Renal pelvis (tissue), 1 donor: ENCODE measurements at regions not wholly inside any gene's neighbourhood (a gene's known extent, or its start where the extent isn't known, plus 50 kb on each side); places are given as distances from the start of the nearest gene placed in this dataset.

Experiments
- DNase-seq: peaks from one replicate; pipeline ENCODE4 v3.0.0-alpha.2; 2013

DNA sequence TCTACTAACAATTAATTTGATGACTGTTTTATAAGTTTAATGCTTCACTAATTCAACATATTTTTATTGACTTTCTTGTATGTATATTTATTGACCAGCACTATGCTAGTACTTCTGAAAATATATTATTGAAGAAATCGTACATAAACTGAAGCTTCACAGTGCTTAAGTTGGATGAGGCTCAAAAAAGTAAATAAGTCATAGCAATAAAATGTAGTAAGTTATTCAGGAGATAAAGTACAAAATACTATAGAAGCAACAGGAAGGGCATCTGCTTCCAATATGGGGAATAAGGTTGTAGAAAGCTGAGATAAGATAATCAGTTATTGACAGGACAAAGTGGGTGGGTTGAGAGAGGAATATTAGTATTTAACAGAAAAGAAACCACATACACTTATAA, 944.9 kb upstream of the MIR17HG start:
- DNase-seq = no peak

DNA sequence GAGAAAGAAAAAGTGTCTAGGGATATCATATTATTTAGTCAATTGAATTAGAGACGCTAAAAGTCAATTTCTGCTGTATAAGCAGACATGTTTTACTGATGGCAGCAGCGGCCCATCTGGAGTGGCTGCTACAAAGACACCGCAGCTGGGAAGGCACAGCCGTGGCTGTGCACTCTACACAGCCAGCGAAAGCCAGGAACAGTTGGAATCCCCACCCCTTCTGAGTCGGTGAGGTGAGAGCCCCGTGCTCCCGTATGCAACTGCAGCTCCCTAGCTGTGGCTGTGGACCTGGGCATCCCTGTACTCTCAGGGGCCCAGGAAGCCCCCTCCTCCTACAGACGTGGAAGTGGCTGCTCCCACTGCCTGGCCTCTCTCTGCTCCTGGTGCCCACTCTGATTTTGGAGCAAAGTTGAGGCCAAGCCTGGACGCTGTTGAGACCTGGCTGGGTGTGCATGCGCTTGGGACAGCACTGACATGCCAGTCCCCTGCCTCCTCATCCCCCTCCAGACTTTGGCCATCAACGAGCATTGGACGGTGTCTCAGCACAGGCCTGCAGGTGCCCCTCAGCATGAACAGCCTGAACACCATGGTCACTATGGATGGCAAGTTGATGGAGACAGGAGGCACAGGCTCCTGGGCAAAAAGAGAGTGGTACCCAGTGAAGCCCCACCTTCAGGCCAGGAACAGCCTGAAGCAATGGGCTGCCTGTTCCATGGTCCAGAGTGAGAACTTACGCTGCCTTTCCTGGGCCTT, 944.0 kb upstream of the MIR17HG start:
- DNase-seq = no peak

DNA sequence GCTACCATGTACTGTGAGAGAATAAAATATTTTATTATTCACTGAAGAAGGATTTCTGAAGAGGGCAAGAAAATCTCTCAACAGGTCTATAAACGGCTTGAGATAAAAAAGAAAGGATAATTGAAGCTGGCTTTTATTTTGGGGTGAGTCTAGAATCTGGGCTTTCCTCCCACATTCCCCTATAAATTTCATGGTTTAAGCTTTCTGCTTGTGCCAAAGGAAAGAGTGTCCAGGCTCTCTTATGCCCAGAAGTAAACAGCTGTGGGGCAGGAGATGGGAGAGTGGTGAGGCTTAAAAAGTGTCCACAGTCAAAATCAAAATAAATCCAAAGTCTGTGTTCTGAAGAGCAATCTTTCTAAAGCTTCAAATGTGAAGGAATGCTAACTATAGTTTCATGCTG, 942.2 kb upstream of the MIR17HG start:
- DNase-seq = no peak

DNA sequence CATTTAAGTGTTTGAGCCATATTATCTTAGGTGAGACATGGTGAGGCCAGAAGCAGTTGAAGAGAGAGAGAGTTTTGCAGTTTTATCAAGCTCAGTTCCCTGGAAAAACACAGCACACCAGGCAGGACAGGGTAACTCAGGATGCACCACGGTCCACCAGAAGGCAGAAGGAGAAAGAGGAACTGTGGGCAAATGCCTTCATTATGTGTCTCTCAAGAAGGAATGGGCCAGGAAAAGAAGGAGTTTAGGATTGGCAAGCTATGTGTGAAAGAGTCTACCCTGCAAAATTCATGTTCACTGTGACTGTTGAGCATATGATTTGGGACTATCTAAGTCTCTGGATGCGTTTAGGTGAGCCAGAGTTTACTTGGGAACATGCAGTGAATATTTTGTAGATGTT, 934.5 kb upstream of the MIR17HG start:
- DNase-seq = no peak

DNA sequence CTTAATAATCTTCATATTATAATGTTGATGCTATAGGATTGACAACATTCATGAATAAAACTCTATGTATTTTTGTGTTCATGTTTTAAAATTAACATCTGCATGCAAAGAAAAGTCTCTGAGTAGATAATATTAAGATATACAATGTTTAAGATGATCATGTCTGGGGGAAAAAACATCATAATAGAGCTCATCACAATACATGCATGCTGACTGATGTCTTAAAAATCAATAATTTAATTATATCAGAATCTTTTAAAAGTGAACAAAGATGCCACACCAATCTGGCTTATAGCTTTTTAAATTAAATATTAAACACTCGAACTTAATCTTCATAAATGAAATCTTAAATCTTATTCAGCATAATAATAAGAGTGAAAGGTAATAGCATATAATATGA, 933.9 kb upstream of the MIR17HG start:
- no peak for DNase-seq

DNA sequence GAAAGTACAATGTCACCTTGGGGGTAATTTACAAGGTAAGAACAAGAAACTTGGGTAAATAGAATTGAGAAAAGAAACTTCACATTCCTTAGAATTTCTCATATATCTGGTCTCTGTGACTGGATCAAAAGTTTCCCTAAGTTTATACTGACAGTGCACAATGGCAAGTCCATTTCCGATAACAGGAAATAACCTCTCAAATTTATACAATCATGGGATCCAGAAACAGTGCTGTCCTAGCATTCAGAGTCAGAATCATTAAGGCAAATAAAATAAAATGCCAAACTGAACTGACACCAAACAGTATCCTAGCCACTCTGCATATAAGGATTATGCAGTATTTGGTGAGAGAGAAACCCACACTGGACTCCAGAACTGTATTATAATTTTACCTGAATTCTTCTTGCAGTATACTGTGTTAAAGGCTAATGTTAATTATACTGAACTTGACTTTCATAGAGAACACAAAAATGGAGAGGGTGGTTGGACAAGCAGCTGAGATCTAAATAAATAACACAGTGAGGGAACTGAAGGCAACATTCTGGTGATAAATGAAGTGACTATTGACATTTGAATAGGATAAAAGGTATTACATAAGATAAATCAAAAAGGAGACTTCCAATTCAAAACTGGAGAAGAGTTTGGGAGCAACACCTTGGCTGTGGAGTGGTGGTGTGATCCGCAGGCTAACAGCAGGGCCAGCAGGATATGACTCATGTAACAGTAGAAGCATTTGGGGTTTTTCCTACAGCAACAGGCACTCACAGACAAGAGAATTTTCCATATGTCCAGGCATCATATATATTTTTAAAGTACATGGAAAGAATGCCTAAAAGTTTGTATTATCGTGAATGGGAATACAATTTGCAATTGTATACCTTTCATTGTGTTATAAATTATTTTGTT, 932.5 kb upstream of the MIR17HG start:
- no peak for DNase-seq

DNA sequence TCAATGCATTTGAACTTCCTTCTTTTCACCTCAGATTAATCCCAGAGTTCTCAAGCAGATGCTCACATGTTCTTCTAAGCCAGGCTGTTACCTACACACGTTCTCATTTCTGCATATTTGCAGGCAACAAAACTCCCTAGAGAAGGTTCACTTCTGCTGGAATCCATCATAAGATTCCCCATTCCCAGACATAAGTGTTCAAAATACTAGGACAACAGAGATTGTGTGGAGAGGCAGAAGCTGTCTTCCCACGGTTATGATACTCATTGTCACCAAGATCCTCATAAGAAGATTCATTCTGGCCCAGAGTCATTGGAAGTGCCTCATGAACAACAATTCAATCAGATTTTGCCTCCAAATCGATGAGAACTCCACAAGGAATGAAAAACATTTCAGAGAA, 931.6 kb upstream of the MIR17HG start:
- DNase-seq = no peak

DNA sequence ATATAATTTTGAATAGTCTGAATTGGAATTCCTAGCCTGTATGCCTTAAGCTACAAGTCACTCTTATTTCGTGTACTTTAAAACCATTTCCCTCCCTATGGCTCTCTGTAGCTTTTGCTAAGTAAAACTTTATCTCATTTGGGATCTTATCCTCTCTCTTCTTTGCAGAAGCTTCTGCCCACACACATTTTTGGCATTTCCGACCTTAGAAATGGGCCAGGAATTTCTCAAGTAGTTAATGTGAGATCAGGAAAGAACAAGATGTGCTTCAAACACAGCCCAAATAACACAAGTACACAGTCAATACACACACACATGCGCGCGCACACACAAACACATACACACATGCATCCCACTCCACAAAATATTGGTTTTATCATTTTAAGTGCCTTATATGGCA, 931.0 kb upstream of the MIR17HG start:
- no peak for DNase-seq

DNA sequence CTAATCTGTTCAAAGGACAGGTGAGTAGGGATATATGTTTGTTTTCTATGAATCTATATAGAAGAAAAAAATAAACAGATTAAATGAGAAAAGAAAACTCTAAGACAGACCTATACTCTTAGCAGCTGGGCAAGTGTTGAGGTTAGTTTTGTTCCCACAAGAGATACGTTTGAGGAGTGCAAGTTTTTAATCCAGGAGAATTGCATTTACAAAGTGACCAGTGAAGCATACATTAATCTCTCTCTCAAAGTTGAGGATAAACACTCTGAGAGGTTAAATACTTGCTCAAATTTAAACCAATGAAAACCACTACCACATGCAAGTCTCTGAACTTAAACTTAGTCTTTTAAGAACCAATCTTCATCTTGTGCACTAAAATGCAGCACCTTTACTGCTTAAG, 930.5 kb upstream of the MIR17HG start:
- no peak for DNase-seq

DNA sequence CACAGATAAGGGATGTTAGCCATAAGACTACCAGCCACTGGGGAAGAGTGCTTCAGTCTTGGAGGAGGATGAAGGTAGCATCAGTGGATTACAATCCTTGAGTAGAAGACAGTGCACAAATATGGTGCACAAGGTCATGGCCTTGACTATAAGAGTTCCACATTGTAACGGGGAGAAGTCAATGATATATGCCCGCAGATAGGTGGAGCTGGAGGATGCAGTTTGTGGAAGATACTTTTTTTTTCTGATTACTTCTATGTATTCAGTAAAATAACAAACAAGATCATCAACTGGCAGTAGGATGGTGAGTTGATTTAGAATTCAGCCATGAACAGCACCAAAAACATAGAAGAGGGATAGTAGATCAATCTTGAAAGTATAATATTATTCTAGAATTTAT, 926.8 kb upstream of the MIR17HG start:
- DNase-seq = no peak

DNA sequence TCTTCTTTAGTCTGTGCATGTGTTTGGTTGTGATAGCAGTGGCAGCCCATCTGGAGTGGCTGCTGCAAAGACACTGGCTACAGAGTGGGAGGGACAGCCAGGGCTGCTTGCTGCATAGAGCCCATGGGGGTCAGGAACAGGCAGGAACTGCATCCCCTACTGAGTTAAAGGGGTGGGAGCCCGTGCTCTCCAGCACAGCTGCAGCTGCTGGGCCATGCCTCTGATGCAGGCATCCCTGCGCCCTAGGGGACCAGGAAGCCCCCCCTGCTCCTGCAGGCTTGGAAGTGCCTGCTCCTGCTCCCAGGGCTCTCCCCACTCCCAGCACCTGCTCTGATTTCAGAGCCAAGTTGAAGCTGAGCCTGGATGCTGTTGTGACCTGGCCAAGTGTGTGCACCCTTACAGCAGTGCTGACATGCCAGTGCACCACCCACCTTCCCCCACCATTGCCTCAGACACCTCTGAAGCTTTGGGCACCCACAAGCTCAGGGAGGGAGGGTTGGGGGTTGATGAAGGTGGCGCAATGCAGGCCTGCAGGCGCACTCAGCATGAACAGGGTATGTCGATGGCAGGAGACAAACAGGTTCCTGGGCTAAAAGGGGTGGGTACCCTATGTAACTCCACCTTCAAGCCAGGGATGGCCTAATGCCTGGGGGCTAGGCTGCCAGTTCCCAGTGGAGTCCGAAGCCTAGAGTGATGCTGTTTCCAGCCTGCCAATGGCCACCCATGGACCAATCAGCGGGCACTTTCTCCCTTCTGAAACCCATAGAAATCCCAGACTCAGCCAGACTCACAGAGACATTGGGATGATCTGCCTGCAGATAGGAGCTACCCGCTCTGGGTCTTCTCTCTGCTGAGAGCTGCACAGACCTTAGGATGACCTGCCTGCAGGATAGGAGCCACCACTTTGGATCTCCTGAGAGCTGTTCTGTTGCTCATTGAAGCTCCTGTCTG, 919.9 kb upstream of the MIR17HG start:
- no peak for DNase-seq

DNA sequence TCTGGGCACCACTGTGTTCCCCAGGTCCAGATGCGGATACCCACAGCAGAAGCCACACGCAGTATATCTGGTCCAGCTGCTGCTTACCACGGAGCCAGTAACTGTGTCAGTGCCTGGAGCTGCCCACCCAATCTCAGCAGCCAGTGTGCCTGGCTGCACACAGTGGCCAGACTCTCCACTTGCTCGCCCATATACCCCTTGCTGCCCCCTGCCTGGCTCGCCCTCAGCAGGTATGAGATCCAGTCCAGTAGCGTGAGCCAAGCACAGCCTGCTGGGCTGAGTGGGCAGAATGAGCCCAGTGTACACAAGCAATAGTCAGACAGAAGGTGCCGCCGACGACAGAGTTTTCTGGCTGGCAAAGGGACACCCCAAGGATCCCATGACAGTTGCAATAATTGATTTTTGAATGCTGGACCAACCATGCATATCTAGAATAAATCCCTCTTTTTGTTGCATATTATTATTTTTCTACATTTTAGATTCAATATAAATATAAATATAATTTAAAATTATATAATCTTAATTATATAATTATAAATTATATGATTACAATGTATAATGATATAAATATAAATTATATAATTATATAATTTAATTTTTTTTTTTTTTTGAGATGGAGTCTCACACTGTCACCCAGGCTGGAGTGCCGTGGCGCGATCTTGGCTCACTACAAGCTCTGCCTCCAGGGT, 918.8 kb upstream of the MIR17HG start:
- no peak for DNase-seq

DNA sequence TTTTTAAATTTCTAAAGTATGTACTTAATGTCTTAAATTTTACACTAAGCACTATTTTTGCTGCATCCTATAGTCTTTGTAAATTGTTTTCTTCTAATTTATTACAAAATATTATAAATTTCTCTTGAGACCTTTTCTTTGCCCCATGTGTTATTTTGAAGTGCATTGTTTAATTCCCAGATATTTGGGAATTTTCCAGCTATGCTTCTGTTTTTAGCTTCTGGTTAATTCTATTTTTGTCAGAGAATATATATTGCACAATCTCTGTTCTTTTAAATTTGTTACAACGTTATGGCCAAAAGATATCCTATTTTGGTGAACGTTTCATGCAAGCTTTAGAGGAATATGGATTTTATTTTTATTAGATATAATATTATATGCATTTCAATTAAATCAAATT, 917.4 kb upstream of the MIR17HG start:
- DNase-seq = no peak

DNA sequence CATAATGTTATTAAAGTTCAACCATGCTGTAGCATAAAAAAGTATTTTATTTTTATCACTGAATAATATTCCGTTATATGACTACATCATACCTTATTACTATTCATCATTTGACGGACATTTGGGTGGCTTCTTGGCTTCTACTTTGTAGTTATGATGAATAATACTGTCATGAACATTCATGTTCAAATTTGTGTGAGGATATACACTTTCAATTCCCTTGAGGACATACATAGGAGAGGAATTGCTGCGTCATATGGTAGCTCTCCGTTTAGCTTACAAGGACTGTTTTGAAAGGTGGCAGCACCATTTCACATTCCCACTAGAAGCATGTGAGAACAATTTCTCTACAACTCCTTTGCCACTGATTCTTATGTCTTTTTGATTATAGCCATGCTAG, 910.8 kb upstream of the MIR17HG start:
- no peak for DNase-seq

DNA sequence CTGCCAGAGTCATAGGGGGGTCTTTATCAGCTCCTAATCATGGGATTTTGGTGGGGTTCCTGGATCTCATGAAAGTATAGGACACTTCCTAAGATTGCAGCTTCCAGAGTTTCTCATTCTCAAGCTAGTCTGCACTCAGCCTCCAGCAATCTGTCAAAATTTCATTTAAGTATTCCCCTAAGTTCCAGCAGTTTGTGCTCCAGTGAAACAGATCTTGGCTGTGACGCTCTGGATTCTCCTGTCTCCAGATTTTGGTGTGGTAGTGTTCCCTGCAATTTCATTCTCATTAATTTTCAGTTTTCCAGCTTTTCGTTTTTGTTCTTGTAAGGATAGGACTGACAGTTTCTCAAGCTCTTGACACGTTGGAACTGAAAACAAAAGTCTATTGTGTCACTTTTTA, 908.9 kb upstream of the MIR17HG start:
- DNase-seq = no peak

DNA sequence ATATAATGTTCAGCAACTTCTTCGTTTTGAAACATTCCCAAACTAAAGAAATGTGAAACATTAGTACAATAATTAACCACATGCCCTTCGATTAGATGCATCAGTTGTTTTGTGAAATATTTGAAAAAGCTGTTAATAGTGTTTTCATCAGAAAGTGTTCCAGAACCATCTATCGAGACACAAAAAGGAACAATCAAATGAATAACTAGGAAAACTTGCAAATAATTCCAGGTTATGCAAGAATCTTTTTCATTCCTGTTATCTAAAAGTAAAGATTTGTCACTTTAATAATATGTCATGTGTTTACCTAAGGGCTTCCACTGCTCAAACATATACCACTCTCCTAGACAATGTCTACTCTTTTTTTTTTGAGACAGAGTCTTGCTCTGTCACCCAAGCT, 904.2 kb upstream of the MIR17HG start:
- no peak for DNase-seq

DNA sequence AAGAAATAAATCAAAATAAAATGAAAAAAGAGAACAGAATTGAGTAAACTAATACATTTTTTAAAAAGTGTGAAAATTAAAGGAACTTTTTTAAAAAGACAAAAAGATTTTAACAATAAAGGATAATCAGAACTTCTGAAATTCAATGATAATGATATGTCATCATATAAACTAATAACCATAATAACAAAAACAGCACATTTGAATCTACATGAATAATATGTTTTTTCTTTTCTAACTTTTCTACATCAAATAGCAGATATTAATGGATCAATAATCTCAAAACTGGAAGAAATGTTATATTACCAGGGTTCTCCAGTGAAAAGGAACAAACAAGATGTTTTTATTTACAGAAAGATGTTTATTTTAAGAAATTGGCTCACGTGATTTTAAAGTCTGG, 903.3 kb upstream of the MIR17HG start:
- DNase-seq = no peak

DNA sequence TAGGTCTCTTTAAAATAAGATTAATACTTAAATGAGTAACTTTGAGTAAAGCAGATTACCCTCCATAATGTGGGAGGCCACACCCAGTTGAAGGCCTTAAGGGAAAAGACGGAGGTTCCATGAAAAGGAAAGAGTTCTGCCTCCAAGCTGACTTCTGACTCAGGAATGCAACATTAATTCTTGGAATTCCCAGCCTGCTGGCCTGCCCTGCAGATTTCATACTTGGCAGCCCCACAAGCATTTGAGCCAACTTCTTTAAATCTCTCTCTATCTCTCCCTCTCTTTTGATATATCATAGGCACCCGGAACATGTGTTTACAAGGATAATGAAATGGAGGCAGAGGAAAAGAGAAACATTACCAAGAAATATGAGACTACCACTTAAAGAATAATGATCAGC, 902.3 kb upstream of the MIR17HG start:
- peak; percentile 17 for DNase-seq

DNA sequence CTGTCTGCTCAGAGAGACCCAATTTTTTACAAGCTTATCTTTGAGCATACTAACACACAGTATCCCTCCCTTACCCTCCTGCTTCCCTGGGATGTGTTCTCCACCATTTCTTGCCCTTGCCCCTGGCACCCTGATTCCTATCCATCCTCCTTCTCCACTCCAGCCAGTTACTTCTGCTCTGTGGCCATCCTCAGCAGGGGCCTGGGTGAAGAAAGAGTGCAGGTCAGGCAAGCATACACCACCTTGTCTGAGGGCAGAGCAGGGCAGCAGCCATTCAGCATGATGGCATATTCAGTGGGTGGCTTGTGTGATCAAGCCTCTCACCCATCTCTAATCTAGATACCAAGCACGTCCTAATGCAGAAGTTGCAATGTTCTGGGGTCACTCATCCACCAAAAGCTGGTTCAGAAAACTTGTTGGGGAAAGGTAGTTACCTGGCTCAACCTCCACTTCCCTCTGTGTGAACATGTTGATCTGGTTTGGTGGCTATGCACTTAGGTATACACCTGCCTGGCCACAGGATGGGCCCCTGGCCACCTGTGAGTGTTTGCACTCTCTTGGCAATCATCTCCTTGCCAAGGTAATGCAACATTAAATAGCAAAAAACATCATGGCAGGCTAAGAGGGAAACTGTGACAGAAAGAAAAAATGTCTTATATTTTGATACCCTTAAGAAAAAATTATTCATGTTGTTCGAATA, 900.3 kb upstream of the MIR17HG start:
- no peak for DNase-seq

DNA sequence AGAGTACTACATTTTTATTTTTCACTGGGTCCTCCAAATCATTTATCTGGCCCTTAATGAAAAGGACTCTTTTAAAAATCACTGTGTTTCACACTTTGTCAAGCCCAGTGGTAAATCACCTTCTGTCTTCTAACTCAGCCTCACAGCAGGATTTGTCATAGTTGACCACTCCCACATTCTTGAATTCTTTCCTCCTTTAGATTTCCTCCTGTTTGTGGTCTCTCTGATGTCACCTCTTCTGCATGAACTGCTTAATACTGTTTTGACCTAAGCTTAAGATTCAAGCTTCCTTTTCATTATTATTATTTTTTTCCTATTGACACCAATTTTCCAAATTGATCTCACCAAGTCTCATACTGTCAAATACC, 899.8 kb upstream of the MIR17HG start:
- DNase-seq = no peak

DNA sequence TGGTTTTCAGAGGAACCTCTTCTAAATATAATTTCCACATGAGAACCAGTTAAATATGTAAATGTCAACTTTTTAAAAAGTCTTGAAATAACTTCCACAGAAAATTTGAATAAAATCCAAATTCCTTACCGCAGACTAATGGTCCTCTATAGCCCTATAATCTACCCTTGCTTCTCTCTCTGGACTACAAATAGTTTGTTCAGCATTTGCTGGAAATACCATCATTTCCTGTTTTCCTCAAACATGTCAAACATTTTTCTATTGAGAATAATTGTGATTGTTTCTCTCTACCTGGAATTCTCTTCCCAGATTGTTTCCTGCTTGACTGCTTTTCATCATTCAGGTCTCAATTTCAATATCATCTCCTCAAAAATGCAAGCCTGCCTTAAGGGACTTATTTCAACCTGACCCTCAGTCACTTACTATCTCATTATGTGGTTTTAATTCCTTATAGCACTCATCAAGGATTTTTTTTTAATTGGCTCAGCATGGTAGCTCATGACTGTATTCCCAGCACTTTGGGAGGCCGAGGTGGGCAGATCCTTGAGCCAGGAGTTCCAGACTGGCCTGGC, 898.9 kb upstream of the MIR17HG start:
- no peak for DNase-seq
